ENCODE measurements at regions not wholly inside any gene's neighbourhood (a gene's known extent, or its start where the extent isn't known, plus 50 kb on each side); places are given as distances from the start of the nearest gene placed in this dataset.

- Histone ChIP-seq H3K4me1 (ENCODE audit: control insufficient read depth in 4 of 4, insufficient read depth in 4 of 4, low read length in 3 of 4) (no peaks in the 10 kb centered on the region), H3K36me3 (ENCODE audit: control insufficient read depth in 4 of 4, insufficient read depth in 3 of 4, low read depth in 1 of 4, low read length in 3 of 4) (no peaks in the 10 kb centered on the region), H3K27me3 (ENCODE audit: control insufficient read depth in 4 of 4, insufficient read depth in 4 of 4, low read length in 3 of 4) (peaks cover 0 to 3% (median 0%) of the 10 kb centered on the region in 4 donors), H3K9ac (ENCODE audit: low read depth in 1 of 2, low read length in 2 of 2) (no peak overlapping the region), H3K4me3 (ENCODE audit: low read depth in 1 of 3, low read length in 3 of 3) (no peak overlapping the region), H3K27ac (ENCODE audit: low read depth in 1 of 2, low read length in 2 of 2) (no peak overlapping the region), H3K9me3 (ENCODE audit: control insufficient read depth in 4 of 4, low read length in 3 of 4) (peaks cover 0 to under 1% (median 0%) of the 10 kb centered on the region in 4 donors)
- 62% methylated on average over 3 of the region's 3 CpGs for WGBS
- no peak for DNase-seq (ENCODE audit: low spot score)
- TF ChIP-seq NR2F2 (IDR thresholded peaks at IDR 0.05) (no peak), YY1 (IDR thresholded peaks at IDR 0.05) (no peak), FOXA1 (IDR thresholded peaks at IDR 0.05) (no peak), TAF1 (conservative IDR thresholded peaks at IDR 0.05) (no peak), JUND (IDR thresholded peaks at IDR 0.05) (no peak), EGR1 (IDR thresholded peaks at IDR 0.05; ENCODE audit: low read depth in 2 of 2) (no peak), REST (IDR thresholded peaks at IDR 0.05) (no peak), FOXA2 (IDR thresholded peaks at IDR 0.05) (no peak), HNF4G (IDR thresholded peaks at IDR 0.05) (no peak), RAD21 (IDR thresholded peaks at IDR 0.05) (no peak), CTCF (IDR thresholded peaks at IDR 0.05; ENCODE audit: low read depth, low read length, missing input control) (no peak), MAX (IDR thresholded peaks at IDR 0.05) (no peak), RXRA (IDR thresholded peaks at IDR 0.05) (no peak), ATF3 (IDR thresholded peaks at IDR 0.05) (no peak), SP1 (IDR thresholded peaks at IDR 0.05) (no peak)
Observed at GRCh38 chr2:129504646-129505045, 474.8 kb upstream of the RAB6C start.

GRCh38 chr2:129518937-129519336 is 460.5 kb upstream of the RAB6C start:
- Histone ChIP-seq H3K4me3 (ENCODE audit: low read depth in 1 of 3, low read length in 3 of 3) (no peak overlapping the region), H3K9ac (ENCODE audit: low read depth in 1 of 2, low read length in 2 of 2) (no peak overlapping the region), H3K36me3 (ENCODE audit: control insufficient read depth in 4 of 4, insufficient read depth in 3 of 4, low read depth in 1 of 4, low read length in 3 of 4) (no peaks in the 10 kb centered on the region), H3K27ac (ENCODE audit: low read depth in 1 of 2, low read length in 2 of 2) (no peak overlapping the region), H3K9me3 (ENCODE audit: control insufficient read depth in 4 of 4, low read length in 3 of 4) (peaks cover 0 to 5% (median 0%) of the 10 kb centered on the region in 4 donors), H3K4me1 (ENCODE audit: control insufficient read depth in 4 of 4, insufficient read depth in 4 of 4, low read length in 3 of 4) (no peaks in the 10 kb centered on the region), H3K27me3 (ENCODE audit: control insufficient read depth in 4 of 4, insufficient read depth in 4 of 4, low read length in 3 of 4) (no peaks in the 10 kb centered on the region)
- 62% methylated on average over 4 of the region's 4 CpGs for WGBS
- DNase-seq (ENCODE audit: low spot score) = no peak
- TF ChIP-seq MAX (IDR thresholded peaks at IDR 0.05) = no peak
- TF ChIP-seq EGR1 (IDR thresholded peaks at IDR 0.05; ENCODE audit: low read depth in 2 of 2) = no peak
- TF ChIP-seq YY1 (IDR thresholded peaks at IDR 0.05) = no peak
- TF ChIP-seq CTCF (IDR thresholded peaks at IDR 0.05; ENCODE audit: low read depth, low read length, missing input control) = no peak
- no peak for TF ChIP-seq TAF1 (conservative IDR thresholded peaks at IDR 0.05)
- TF ChIP-seq REST (IDR thresholded peaks at IDR 0.05) = no peak
- no peak for TF ChIP-seq RAD21 (IDR thresholded peaks at IDR 0.05)
- no peak for TF ChIP-seq JUND (IDR thresholded peaks at IDR 0.05)
- TF ChIP-seq HNF4G (IDR thresholded peaks at IDR 0.05) = no peak
- TF ChIP-seq NR2F2 (IDR thresholded peaks at IDR 0.05) = no peak
- TF ChIP-seq ATF3 (IDR thresholded peaks at IDR 0.05) = no peak
- no peak for TF ChIP-seq GABPA (IDR thresholded peaks at IDR 0.05 in 1 of 2, conservative IDR thresholded peaks at IDR 0.05 in 1 of 2)
- no peak for TF ChIP-seq FOXA1 (IDR thresholded peaks at IDR 0.05)
- TF ChIP-seq HNF4A (conservative IDR thresholded peaks at IDR 0.05) = no peak

All from liver (tissue), 8 donors.